HG02884 (cell line): ENCODE measurements at regions not wholly inside any gene's neighbourhood (a gene's known extent, or its start where the extent isn't known, plus 50 kb on each side); places are given as distances from the start of the nearest gene placed in this dataset.
"Not testable (repeated sequence)": the region's sequence is repeated elsewhere in the genome, so short reads cannot be mapped to it uniquely, and the experiment has no call there.

Experiments
- ATAC-seq: cut with Tn5 transposase; IDR thresholded peaks from one replicate; pipeline ENCODE4 v1.9.1; 2021; ENCODE audit warnings: mild to moderate bottlenecking, moderate library complexity; ENCODE audit not compliant: unreplicated experiment

- ATAC-seq: no peak
Observed at GRCh38 chr10:31687663-31688482, 240.8 kb downstream of the ARHGAP12 start.

GRCh38 chr10:31686599-31686998 lies 242.0 kb downstream of the ARHGAP12 start:
- ATAC-seq: no peak

- ATAC-seq: no peak
Observed at GRCh38 chr10:31683682-31684081, 244.9 kb downstream of the ARHGAP12 start.

GRCh38 chr10:31679936-31680335 lies 248.7 kb downstream of the ARHGAP12 start:
- ATAC-seq: no peak

DNA sequence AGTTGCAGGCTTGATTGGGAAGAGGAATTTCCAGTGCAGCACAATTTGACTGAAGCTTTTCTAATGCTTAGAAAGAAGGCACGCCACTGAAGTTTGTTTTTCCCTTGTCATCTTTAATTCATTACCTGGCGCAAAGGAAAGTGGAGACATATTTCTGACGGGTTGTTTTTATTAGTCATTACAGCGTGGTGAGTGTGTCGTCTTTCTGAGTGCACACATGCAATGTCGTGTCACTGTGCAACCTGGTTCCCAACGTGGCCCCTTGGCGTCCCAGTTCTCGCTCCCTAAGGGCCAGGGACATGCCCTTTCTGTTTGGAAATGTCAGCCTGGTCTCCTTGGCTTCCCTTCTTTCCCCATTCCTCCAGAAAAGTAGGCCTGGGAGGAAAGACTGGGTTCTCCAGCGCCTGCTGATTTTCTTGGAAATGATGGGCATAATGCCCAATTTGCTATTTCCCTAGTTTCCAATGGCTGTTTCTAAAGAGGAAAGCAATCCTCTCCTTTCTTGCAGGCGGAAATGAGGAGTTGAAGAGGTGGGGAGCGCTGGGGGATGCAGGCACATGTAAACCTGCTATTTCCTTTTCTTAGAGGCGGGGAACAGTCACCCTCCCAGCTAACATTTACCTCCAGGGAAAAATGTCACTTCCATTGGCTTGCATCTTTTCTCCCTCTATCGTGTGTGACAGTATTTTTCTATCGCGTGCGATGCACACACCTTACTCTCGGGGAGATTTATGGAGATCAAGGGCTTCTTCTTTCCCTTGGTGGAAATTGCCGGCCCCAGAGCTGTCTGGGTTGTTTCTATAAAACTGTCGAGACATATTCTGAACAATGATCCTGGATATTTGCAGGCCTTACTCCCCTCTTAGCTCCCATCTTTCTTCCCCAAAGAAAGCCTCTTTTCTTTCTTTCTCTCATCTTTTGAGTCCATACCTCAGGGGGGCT lies 249.8 kb downstream of the ARHGAP12 start:
- ATAC-seq: no peak

- ATAC-seq: no peak
Observed at GRCh38 chr10:31678139-31678536, 250.5 kb downstream of the ARHGAP12 start.

DNA sequence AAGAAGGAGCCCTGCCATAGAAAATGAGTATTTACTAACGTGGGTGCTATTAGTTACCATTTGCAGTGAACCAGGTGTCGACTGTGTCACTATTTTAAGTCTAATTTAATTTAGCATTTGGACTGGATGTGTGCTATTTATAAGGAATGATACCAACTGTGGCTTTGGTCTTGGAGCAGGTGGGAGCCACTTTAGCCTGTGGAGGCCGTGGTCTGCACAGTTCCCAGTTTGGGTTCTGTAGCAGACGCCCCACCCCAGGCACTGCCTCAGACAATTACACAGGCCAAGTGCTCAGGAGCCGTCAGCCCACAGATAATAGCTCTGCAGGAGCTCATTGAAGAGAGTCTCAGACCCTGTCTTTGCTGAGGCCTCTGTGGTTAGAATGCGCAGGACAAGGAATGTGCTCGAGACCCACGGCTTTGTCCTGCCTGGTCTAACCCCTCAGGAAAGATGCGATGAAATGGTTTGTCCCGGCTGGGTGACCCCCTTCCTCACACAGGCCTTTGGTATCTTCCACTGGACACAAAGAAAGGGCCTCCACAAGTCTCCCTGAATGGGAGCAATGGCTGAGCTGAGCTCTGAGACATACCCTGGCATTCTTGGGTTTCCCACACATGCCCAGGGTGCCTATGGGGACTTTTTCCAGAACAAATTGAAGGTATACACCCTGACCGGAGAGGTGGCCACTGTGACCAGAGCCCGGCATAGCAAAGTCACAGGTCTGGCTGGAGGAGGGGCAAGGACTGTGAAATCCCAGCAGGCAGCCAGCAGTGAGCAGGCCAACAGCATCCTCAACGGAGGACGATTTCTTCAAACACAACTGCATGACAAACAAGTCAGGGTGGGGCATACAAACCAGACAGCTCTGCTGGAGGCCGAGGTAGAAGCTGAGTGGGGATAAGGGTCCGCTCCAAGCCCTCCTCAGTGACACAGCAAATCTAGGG lies 251.2 kb downstream of the ARHGAP12 start:
- no peak for ATAC-seq

GRCh38 chr10:31675726-31676125 lies 252.9 kb downstream of the ARHGAP12 start:
- no peak for ATAC-seq

- no peak for ATAC-seq
Observed at GRCh38 chr10:31669357-31669756, 259.3 kb downstream of the ARHGAP12 start.

DNA sequence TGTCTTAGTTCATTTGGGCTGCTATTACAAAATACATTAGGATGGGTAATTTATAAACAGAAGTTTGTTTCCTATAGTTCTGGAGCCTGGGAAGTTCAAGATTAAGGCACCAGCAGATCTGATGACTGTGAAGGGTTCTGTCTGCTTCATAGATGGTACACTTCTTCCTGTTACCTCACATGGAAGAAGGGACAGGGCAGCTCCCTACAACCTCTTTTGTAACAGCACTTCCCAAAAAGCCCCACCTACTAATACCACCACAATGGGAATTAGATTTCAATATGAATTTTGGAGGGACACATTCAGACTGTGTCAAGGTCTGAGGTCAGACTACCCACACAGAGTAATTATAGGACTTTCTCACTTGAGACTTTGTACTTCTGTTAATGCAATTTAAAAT lies 260.3 kb downstream of the ARHGAP12 start:
- ATAC-seq: no peak

DNA sequence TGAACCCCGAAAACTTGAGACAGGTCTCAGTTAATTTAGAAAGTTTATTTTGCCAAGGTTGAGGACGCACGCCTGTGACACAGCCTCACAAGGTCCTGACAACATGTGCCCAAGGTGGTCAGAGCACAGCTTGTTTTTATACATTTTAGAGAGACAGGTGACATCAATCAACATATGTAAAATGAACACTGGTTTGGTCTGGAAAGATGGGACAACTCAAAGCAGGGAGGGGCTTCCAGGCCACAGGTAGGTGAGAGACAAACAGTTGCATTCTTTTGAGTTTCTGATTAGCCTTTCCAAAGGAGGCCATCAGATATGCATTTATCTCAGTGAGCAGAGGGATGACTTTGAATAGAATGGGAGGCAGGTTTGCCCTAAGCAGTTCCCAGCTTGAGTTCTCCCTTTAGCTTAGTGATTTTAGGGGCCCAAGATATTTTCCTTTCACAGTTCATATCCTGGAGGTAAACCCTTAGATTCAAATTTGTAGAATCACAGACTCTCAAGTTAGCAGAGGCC lies 262.8 kb downstream of the ARHGAP12 start:
- ATAC-seq: not testable (repeated sequence)

GRCh38 chr10:31664803-31665202 lies 263.8 kb downstream of the ARHGAP12 start:
- no peak for ATAC-seq

DNA sequence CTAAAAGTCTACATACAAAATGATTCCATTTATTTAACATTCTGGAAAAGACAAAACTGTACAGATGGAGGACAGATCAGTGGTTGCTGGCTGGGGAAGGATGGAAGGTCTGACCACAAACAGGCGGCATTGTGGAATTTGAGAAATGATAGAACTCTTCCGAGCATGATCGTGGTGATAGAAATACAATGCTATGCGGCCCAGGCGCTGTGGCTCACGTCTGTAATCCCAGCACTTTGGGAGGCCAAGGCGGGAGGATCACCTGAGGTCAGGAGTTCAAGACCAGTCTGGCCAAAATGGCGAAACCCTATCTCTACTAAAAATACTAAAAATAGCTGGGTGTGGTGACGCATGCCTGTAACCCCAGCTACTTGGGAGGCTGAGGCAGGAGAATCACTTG lies 264.6 kb downstream of the ARHGAP12 start:
- ATAC-seq: not testable (repeated sequence)

DNA sequence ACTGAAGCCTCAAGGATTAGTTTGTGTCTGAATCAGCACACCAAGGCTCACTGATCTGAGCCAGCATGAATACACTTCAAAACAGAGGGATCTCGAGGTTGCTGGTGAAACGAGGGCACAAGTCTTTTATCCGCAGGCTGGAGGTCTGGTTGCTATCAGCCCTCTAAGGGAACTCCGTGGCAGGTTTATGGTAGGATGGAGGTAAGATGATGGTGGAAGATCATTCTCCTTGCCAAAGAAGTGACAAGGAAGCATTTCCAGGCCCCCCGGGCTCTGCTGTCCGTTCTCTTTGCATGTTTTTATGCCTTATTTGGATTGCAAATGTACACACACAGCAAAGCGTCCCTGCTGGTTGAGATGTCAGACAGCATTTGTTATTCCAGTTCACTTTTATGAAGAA lies 268.3 kb downstream of the ARHGAP12 start:
- no peak for ATAC-seq

DNA sequence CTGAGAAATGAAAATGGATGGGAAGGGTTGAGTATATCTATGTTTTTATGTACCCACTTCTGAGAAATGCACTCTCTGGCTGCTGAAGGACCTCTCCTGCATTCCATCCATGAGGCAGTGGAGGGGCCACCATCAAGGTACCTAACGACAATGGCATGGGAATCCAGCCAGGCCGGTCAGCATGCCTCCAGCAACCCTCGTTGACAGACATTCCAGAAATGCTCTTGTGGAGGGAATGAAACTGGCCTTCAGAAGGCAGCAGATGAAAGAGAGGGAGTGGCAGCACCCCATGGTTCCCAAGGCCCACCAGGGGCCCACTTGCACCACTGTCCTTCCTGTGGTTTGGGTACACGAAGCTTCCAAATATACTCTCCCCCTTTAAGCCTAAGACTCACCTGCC lies 269.0 kb downstream of the ARHGAP12 start:
- no peak for ATAC-seq

DNA sequence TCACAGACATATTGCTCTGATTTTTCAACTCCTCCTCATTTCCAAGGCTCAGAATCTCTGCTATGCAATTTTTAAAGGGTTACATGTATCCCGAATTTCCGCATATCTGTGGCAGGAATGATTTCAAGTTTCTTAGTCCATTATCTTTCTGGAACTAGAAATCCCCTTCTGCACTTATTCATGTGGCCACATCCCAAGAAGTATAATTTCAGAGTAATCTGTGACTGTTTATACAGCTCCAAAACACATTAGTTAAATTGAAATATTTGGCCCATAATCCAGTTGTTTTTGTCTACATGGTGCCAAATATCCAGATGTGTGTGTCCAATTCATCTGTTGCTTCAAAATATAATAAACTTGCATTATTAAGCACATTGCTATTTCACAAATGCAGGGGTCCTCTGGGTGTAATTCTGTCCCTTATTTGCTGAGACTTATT lies 271.2 kb downstream of the ARHGAP12 start:
- no peak for ATAC-seq

GRCh38 chr10:31656851-31657433 lies 271.7 kb downstream of the ARHGAP12 start:
- ATAC-seq: no peak

DNA sequence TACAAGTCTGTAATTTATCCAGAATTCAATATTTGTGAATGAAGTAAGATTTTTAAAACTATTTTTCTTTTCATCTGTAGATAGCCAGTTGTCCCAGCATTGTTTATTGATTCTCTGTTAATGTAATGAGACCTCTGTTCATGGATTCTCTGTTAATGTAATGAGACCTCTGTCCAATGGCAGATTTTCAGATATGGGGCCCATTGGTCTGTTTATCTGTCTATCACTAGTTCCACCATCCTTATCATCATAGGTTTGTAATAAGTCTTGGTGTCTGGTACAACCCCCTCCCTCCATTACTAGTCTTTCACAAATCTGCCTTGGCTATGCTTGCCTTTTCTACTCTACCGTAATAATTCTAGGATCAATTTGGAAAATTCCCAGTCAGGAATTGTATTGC lies 276.6 kb downstream of the ARHGAP12 start:
- ATAC-seq: no peak

DNA sequence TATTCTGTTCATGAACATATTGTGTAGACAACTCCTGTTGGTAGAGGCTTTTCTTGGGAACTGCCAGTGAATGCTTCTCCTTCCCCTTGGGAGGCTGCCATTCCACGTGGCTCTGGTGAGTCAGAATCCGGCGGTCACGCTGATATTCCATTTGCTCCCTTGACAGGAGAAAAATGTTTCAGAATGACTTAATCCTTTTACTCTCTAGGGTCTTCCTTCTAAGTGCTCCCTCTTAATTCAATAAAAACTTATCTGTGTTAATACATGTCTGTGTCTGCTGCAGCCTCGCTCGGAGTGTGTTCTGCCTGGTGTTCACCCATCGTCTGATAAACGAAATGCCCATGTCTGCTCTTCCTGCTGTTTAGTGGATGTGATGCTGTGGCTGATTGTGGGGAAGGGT lies 278.6 kb downstream of the ARHGAP12 start:
- ATAC-seq: no peak

GRCh38 chr10:31648966-31649365 lies 279.7 kb downstream of the ARHGAP12 start:
- ATAC-seq: no peak
